PFSK-1 (cell line): ENCODE measurements at regions not wholly inside any gene's neighbourhood (a gene's known extent, or its start where the extent isn't known, plus 50 kb on each side); places are given as distances from the start of the nearest gene placed in this dataset.

ENCODE experiments used
- FOXP2 ChIP-seq: optimal IDR thresholded peaks from 2 replicates; pipeline ENCODE3; 2011; ENCODE audit warnings: borderline replicate concordance, control low read depth, inconsistent platforms; ENCODE audit not compliant: insufficient read depth; ENCODE audit errors: extremely low read length, extremely low read depth
- POLR2AphosphoS5 ChIP-seq: IDR thresholded peaks from 2 replicates; pipeline ENCODE4 v1.6.1; 2012; ENCODE audit warnings: low read depth, mild to moderate bottlenecking, control low read depth, low read length, moderate library complexity
- TAF1 ChIP-seq: IDR thresholded peaks from 2 replicates; pipeline ENCODE4 v1.6.1; 2012; ENCODE audit warnings: low read length, control low read depth, borderline replicate concordance; ENCODE audit not compliant: insufficient read depth
- TF ChIP-seq, protein P1 (sequence below), 2 experiments: IDR thresholded peaks; 2 replicates each; pipeline versions ENCODE4 v1.6.1 to v1.8.0; 2011 to 2012; ENCODE audit warnings: low read depth in 2 of 2, low read length in 2 of 2, control low read depth in 1 of 2, inconsistent platforms in 1 of 2, mild to moderate bottlenecking in 1 of 2, moderate library complexity in 1 of 2; ENCODE audit not compliant: insufficient read depth in 1 of 2

DNA sequence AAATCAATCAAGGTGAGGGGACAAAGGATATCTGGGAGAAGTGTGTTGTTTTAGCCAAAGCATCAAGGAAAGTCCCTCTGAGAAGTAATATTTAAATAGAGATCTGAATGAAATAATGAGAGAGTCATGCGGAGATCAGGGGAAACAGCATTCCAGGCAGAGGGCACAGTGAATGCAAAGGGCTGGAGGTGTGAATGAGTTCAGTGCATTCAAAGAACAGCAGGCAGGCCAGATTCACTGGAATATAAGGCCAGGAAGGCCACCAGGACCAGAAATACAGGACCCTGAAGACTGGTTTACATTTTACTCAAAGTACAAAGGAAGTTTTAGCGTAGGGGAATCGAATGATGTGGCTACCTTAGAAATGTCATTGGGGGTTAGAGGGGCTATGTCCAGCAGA is 436.2 kb upstream of the TMEM132C start:
- TF ChIP-seq FOXP2 (no peak), POLR2AphosphoS5 (no peak), TAF1 (no peak)
- TF ChIP-seq, protein P1, sequence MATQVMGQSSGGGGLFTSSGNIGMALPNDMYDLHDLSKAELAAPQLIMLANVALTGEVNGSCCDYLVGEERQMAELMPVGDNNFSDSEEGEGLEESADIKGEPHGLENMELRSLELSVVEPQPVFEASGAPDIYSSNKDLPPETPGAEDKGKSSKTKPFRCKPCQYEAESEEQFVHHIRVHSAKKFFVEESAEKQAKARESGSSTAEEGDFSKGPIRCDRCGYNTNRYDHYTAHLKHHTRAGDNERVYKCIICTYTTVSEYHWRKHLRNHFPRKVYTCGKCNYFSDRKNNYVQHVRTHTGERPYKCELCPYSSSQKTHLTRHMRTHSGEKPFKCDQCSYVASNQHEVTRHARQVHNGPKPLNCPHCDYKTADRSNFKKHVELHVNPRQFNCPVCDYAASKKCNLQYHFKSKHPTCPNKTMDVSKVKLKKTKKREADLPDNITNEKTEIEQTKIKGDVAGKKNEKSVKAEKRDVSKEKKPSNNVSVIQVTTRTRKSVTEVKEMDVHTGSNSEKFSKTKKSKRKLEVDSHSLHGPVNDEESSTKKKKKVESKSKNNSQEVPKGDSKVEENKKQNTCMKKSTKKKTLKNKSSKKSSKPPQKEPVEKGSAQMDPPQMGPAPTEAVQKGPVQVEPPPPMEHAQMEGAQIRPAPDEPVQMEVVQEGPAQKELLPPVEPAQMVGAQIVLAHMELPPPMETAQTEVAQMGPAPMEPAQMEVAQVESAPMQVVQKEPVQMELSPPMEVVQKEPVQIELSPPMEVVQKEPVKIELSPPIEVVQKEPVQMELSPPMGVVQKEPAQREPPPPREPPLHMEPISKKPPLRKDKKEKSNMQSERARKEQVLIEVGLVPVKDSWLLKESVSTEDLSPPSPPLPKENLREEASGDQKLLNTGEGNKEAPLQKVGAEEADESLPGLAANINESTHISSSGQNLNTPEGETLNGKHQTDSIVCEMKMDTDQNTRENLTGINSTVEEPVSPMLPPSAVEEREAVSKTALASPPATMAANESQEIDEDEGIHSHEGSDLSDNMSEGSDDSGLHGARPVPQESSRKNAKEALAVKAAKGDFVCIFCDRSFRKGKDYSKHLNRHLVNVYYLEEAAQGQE (IDR thresholded peaks at IDR 0.05; ENCODE audit: insufficient read depth in 1 of 2, low read depth in 2 of 2, low read length in 2 of 2): no peak
